ENCODE measurements at regions not wholly inside any gene's neighbourhood (a gene's known extent, or its start where the extent isn't known, plus 50 kb on each side); places are given as distances from the start of the nearest gene placed in this dataset.

DNA sequence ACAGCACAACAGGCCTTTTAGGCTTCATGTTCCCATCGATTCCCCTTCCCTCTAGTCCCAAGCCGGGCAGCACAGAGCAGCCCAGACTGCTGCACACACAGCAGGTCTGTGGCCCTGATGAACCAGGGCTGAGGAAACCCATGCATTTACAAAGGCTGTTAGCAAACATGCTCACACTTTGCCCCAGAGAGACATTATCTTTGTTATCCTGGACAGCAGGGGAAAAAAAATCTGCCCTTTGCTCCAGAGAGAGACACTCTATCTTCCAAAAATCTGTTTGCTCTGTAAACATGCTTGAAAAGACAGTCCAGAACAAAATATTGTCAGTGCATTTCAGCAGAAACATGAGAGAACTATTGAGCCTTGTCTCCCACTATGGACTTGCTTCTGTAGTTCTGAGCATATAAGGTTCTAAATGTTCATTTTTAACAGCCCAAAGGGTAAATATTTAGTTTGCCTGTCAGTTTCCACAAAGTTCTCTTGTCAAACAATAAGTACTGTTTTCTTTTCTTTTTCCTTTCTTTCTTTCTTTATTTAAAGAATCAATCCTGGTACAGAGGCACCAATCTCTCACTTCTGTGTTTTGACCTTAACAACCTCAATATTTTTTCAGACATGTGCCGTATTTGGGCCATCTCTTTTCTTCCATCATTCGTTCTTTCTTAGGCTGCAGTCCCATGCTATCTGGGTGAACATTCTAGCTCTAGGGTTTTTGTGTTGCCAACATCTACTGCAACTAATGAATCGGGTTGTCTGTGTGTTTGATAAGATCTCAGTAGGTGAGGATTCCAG lies 468.0 kb downstream of the EPM2A start:
- TF ChIP-seq, protein P1, sequence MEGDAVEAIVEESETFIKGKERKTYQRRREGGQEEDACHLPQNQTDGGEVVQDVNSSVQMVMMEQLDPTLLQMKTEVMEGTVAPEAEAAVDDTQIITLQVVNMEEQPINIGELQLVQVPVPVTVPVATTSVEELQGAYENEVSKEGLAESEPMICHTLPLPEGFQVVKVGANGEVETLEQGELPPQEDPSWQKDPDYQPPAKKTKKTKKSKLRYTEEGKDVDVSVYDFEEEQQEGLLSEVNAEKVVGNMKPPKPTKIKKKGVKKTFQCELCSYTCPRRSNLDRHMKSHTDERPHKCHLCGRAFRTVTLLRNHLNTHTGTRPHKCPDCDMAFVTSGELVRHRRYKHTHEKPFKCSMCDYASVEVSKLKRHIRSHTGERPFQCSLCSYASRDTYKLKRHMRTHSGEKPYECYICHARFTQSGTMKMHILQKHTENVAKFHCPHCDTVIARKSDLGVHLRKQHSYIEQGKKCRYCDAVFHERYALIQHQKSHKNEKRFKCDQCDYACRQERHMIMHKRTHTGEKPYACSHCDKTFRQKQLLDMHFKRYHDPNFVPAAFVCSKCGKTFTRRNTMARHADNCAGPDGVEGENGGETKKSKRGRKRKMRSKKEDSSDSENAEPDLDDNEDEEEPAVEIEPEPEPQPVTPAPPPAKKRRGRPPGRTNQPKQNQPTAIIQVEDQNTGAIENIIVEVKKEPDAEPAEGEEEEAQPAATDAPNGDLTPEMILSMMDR (IDR thresholded peaks at IDR 0.05): no peak
- ATAC-seq (ENCODE audit: insufficient number of reproducible peaks, low FRiP score, low read depth): no peak
- no peaks in the 10 kb centered on the region for H3K9me3 ChIP-seq

DNA sequence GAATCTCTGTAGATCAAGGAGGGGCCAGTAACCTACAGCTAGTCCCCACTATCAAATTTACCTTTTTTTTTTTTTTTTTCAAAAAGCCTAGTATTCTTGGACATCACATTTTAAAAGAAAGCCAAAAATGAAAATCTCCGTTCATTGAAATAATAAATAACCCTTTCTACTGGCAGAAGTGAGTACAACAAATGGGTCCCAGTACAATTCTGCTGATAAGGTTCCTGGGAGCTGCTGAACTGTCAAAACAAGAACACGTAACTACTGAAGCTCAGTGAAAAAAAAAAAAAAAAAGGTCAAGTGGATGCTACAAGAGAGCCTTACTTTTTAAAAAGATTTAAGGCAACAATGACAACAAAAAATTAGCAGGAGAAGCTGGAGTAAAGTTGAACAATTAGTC lies 464.9 kb downstream of the EPM2A start:
- H3K9me3 ChIP-seq: no peaks in the 10 kb centered on the region
- ATAC-seq (ENCODE audit: insufficient number of reproducible peaks, low FRiP score, low read depth) (no peak), DNase-seq (ENCODE audit: low spot score) (no peak)
- no peaks in the 10 kb centered on the region for H3K27me3 ChIP-seq (replicated peaks; ENCODE audit: insufficient read depth)
- no peaks in the 10 kb centered on the region for H3K4me1 ChIP-seq (ENCODE audit: control insufficient read depth in 1 of 2, low read depth in 2 of 2)
- H3K27ac ChIP-seq: no peak overlapping the region
- H3K4me3 ChIP-seq: no peak overlapping the region
- no peaks in the 10 kb centered on the region for H3K36me3 ChIP-seq
- TF ChIP-seq, protein P1 (IDR thresholded peaks at IDR 0.05): no peak

More for the DNA sequence above, 468.0 kb downstream of the EPM2A start:
- no peaks in the 10 kb centered on the region for H3K36me3 ChIP-seq
- H3K4me3 ChIP-seq: no peak overlapping the region
- DNase-seq (ENCODE audit: low spot score): no peak
- no peaks in the 10 kb centered on the region for H3K4me1 ChIP-seq (ENCODE audit: control insufficient read depth in 1 of 2, low read depth in 2 of 2)
- no peaks in the 10 kb centered on the region for H3K27me3 ChIP-seq (replicated peaks; ENCODE audit: insufficient read depth)
- H3K27ac ChIP-seq: no peak overlapping the region

DNA sequence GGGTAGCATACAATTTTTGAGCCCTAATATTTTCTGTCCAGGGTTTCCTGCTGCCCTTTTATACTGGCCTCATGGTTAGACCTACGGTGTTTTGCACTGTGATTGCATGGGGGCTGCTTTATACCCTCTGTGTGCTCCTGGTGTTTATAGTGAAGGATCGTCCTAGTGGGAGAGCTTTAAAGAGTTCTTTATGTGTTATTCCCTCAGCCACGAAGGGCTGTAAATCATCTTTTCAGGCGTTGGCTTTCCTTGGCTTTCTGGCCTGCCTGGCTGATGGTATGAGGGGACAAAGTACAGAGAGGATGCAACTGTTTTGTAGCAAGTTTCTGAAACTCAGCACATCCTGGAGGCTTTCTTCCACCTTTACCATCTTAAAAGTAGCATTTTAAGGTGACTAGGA lies 464.3 kb downstream of the EPM2A start:
- TF ChIP-seq, protein P1 (IDR thresholded peaks at IDR 0.05): no peak
- Histone ChIP-seq H3K4me3 (no peak overlapping the region), H3K9me3 (no peaks in the 10 kb centered on the region), H3K4me1 (ENCODE audit: control insufficient read depth in 1 of 2, low read depth in 2 of 2) (no peaks in the 10 kb centered on the region), H3K27ac (no peak overlapping the region), H3K27me3 (replicated peaks; ENCODE audit: insufficient read depth) (no peaks in the 10 kb centered on the region), H3K36me3 (no peaks in the 10 kb centered on the region)
- DNase-seq (ENCODE audit: low spot score) (no peak), ATAC-seq (ENCODE audit: insufficient number of reproducible peaks, low FRiP score, low read depth) (no peak)

DNA sequence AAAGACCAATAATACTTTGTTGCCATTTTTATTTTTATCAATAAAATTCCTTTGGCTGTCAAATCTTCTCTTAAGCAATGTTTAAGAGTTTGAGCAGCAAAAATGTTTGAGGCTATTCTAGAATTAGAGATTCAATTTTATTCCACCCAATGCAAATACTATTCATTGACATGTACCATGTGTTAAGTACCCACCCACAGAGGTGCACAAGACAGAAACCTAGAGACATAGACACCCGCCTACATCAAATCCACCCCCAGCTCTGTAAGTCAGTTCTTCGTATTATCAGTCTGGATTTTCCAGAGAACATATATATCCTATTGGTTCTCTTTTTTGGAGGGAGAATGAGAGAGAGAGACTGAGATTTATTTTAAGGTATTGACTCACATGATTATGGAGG lies 463.7 kb downstream of the EPM2A start:
- no peak overlapping the region for H3K27ac ChIP-seq
- TF ChIP-seq, protein P1 (IDR thresholded peaks at IDR 0.05): no peak
- H3K4me1 ChIP-seq (ENCODE audit: control insufficient read depth in 1 of 2, low read depth in 2 of 2): no peaks in the 10 kb centered on the region
- H3K36me3 ChIP-seq: no peaks in the 10 kb centered on the region
- H3K9me3 ChIP-seq: no peaks in the 10 kb centered on the region
- no peak for DNase-seq (ENCODE audit: low spot score)
- no peaks in the 10 kb centered on the region for H3K27me3 ChIP-seq (replicated peaks; ENCODE audit: insufficient read depth)
- H3K4me3 ChIP-seq: no peak overlapping the region
- no peak for ATAC-seq (ENCODE audit: insufficient number of reproducible peaks, low FRiP score, low read depth)

GRCh38 chr6:145272246-145272645 lies 463.1 kb downstream of the EPM2A start:
- no peaks in the 10 kb centered on the region for H3K27me3 ChIP-seq (replicated peaks; ENCODE audit: insufficient read depth)
- no peaks in the 10 kb centered on the region for H3K4me1 ChIP-seq (ENCODE audit: control insufficient read depth in 1 of 2, low read depth in 2 of 2)
- DNase-seq (ENCODE audit: low spot score) (no peak), ATAC-seq (ENCODE audit: insufficient number of reproducible peaks, low FRiP score, low read depth) (no peak)
- no peaks in the 10 kb centered on the region for H3K36me3 ChIP-seq
- no peaks in the 10 kb centered on the region for H3K9me3 ChIP-seq
- TF ChIP-seq, protein P1 (IDR thresholded peaks at IDR 0.05): no peak
- no peak overlapping the region for H3K27ac ChIP-seq
- no peak overlapping the region for H3K4me3 ChIP-seq
